ENCODE measurements at regions not wholly inside any gene's neighbourhood (a gene's known extent, or its start where the extent isn't known, plus 50 kb on each side); places are given as distances from the start of the nearest gene placed in this dataset.

- no peak for TF ChIP-seq EZH2 (IDR thresholded peaks at IDR 0.05; ENCODE audit: insufficient read depth, poor library complexity, severe bottlenecking)
- TF ChIP-seq EZH2phosphoT487 (IDR thresholded peaks at IDR 0.05; ENCODE audit: insufficient read depth, low read depth) = no peak
Observed at GRCh38 chr3:150346981-150347863, 60.9 kb upstream of the TSC22D2 start.
